DMS79 (cell line): ENCODE measurements at regions not wholly inside any gene's neighbourhood (a gene's known extent, or its start where the extent isn't known, plus 50 kb on each side); places are given as distances from the start of the nearest gene placed in this dataset.

ENCODE experiments used
- DNase-seq: peaks from one replicate; lab custom pipeline; 2025; lab: John Stamatoyannopoulos, UW

DNA sequence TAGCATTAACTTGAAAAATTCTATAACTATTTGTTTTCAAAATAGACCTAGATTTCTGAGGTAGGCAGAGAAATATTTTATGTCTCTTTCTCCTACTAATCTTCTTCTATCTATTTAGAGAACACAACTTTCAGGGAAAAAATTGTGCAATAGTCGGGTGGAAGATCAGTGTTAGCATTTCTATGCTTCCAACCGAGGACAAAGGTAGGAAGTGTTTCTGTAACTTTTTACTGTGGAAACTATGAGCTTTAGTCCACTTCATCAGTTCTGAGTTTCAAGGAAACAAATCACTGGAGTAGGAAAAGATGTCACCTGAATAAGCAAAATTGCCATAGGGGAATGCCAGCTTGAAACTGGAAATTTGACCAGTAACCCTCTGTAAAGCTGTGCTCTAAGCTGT lies 207.7 kb upstream of the CTAGE1 start:
- no peak for DNase-seq

DNA sequence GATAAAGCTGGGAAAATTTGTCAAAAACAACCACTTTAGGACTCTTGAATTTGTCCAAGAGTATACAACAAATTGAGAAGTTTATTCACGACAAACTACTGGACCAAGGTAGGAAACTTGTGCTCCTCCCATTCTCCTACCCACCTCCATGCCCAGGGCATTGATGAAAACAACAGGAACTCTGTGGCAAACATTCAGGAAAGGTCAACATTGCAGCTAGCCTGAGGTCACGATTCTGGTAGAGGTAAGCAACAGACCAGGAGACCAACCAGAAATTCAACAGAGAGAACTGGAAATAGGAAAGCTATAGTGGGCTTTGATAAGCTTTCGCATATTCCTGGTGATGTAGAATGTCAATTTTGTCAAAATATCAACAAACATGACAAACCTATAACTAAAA lies 209.1 kb upstream of the CTAGE1 start:
- DNase-seq = no peak

DNA sequence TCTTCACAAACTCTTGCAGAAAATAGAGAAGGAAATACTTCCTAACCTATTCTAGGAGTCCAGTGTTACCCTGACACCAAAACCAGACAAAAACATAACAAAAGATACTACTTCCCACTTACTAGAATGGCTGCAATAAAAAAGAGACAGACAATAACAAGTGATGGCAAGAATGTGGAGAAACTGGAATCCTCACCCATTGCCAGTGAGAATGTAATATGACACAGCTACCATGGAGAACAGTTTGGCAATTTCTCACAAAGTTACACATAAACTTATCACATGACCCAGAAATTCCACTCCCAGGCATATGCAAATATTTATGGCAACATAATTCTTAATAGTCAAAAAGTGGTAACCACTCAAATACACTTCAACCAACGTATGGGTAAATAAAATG lies 209.8 kb upstream of the CTAGE1 start:
- no peak for DNase-seq

DNA sequence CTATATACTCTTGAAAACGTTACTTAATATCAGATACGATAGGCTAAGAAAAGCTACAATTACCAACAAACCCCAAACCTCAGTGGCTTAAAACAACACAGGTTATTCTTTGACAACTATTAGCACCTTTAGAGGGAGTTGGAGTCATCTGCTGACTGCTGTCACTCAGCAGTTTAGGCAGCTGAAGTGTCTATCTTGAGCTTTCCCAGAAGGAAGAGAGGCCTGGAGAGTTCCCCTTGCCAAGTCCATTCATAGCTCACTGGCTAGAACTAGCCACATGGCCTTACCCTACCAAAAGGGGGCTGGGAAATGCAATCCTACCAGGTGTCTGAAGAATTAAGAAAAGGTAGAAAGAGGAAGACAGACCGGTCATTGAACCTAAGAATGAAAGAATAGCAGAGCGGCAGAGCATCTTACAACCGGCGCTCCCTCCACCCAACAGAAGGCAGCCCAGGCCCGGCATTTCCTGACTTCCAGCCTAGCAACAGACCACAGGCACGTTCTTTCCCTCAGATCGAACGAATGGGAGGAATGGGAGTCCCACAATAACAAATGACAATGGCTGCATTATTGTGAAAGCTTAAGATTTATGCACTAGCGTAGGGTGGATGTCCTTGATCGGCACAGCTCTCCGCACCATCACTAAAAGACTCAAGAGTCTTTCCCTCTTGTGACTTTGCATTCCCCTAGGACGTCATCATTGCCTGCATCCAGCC lies 211.2 kb upstream of the CTAGE1 start:
- DNase-seq = no peak

DNA sequence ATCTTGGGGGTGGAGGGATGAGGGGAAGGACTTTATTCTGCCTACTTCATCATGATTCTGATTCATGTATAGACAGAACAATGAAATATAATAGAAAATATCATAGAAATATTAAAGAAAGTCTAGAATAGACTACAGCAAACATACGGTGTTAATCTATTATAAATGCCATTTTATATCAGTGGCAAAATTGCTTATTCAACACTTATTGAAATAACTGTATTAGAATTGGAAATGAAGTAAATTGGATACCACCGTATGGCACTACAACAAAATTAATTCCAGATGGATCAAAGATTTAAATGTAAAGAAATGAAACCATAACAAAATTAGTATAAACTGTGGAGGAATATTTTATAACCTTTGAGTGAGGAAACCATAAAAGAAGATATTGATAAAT lies 213.3 kb upstream of the CTAGE1 start:
- DNase-seq = no peak

DNA sequence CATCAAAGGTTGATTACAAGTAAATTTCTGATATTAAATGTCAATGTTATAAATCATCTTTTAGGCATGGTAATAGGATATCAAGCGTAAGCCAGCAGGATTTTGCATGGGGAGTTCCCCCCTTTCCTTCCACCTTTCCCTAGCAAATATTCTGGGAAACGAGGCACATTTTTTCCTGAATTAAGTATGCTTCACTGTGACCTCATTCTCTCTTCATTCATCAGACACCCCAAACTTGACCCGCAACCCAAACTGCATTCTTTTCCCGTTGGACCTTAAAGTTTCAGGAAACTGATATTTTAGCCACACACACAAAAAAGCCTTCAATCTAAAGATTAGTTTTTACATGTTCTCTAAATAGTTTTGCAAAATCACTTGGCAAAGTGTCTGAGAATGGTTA lies 214.5 kb upstream of the CTAGE1 start:
- no peak for DNase-seq

DNA sequence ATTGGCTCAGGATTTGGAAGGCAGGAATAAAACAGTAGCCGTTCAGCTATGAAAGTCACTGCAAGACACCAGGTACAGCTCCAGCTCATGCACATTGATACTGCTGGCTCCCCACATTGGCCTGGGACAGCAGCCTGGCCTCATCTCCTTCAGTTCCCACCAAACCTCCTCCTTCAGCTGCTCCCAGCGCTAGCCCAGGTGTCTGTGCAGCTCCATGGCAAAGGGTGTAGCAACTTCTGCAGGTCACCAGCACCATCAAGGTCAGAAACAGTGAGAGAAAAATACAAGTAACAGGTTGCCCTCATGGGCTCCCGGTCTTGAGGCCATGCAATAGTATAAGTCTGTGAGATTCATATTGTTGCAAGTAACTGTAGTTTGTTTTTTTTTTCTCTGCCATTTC lies 216.7 kb upstream of the CTAGE1 start:
- no peak for DNase-seq

DNA sequence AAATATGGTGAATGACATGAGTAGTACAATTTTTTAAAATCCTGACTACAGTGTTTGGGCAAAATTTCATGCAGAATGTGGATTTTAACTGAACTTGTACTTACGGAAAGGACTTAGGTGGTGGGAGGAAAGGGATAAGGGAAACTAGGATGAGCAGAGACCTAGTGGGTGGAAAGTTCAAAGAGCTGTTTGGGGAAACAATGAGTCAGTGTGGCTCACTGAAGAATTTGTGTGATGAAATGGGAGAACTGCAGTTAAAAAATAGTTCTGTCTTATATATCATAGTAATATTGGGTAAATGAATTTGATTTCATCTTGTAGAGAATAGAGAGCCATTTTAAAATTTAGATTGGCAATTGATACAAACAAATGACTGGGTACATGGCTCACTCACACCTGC lies 220.1 kb upstream of the CTAGE1 start:
- DNase-seq = no peak

DNA sequence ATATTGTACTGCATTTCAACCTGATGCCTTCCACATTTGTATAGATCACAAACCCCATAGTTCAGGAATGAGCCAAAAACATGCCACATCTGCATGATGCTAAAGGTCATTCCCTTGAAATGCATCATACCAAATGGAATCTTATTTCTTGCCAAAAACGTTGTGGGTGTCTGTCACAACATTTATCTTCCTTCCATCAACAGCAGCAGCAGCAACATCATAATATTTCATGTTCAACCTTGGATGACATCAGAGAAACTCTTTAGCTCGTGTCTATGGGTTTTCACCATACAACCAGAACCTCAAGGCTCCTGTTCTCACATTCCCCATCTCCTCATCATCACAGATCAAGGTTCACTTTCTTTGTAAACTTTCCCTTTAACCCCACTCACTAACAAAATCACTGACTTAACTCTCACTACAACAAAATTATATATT lies 221.3 kb upstream of the CTAGE1 start:
- DNase-seq = no peak

DNA sequence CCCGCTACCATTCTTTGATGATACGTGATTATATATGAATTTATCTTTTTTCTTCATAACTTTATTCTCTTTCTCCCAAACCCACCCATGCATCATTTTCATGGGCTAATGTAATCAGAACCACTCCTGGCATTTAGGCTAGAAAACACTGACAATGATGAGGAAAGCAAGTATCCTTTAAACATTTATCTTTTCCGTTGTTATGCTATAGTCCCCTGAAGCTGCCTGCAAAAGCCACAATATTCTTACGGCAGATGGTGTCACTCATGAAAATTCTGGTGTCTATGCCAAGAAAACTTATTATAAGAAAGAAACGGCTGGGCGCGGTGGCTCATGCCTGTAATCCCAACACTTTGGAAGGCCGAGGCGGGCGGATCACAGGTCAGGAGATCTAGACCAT lies 221.8 kb upstream of the CTAGE1 start:
- no peak for DNase-seq

DNA sequence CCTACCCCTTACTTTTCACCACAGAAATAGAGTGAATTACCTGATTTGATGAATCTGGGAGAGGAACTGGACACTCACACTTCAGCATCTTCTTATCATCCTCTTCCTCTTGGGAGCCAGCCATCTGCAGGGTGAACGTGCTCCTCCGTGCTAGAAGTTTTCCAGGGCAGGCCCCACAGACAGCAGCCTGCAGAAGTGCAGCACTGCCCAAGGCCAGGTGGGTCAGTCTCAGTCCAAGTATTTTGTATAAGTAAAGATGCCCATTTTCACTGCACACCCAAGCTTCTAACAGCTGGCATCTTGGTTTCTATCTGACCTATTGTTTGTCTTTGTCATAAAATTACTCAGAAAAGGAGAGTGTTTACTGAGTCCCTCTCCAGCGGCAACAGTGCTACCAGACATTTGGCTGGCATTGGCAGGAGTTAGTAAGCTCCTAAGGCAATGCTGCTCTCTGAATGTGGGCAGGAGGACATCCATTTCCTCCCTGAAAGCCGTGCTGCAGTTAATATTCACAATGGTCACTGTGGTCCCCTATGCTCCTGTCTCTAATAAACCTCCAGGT lies 222.6 kb upstream of the CTAGE1 start:
- no peak for DNase-seq

DNA sequence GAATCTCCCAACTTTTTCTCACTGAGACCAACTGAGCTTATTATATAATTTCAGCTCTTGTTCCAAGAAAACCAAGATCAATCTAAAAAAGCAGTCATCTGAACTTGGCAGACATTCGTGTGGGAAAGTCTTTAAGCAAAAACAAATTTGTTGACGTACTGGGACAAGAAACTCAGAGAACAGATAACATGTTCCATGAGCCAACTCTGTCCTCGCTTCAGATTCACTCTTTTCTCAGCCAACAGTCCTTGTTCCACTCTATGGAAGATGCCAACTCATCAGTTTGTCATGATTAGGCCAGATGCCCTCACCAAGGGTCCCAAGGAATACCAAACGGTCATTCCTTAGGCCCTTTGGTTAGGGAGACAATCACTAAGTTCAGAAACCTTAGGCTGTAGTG lies 224.2 kb upstream of the CTAGE1 start:
- no peak for DNase-seq

DNA sequence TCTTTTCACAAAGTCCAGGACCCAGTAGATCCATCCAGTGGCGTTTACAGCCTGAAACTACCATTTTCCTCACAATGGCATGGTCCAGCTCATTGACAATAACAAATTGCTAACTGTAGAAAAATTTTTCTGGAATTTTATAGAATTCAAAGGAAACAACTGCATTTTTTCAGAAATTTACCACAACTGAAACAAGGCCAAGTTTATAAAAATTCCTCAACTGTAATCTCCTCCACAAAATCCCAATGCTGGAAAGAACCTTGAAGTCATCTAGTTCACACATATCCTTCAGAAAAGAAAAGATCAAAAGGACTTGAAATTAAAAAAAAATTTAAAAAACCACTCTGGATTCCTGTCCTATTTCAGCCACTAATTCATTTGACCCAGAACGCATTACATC lies 226.0 kb upstream of the CTAGE1 start:
- DNase-seq = no peak

DNA sequence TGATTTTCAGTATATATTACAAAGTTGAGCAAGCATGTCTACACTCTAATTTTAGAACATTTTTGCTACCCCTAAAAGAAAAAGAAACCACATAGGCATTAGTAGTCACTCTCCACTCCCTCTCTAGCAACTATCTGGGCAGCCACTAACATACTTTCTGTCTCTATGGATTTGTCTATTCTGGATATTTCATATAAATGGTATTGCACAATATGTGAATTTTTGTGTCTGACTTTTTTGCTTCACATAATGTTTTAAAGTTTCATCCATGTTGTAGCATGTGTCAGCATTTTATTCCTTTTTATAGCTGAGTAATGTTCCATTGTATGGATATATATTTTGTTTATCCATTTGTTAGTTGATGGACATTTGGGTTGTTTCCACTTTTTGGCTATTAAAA lies 232.5 kb upstream of the CTAGE1 start:
- no peak for DNase-seq

DNA sequence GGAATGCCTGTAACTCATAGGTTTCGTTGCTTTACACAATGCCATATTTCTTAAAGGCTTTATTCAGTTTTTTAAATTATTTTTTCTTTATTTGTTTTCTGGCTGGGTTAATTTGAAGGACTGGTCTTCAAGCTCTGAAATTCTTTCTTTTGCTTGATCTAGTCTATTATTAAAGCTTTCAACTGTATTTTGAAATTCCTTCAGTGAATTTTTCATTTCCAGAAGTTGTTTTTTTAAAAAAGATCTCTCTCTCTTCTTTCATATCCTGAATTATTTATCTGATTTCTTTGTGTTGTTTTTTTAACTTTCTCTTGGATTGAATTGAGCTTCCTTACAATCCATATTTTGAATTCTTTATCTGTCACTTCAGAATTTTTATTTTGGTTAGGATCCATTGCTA lies 239.9 kb upstream of the CTAGE1 start:
- DNase-seq = no peak

DNA sequence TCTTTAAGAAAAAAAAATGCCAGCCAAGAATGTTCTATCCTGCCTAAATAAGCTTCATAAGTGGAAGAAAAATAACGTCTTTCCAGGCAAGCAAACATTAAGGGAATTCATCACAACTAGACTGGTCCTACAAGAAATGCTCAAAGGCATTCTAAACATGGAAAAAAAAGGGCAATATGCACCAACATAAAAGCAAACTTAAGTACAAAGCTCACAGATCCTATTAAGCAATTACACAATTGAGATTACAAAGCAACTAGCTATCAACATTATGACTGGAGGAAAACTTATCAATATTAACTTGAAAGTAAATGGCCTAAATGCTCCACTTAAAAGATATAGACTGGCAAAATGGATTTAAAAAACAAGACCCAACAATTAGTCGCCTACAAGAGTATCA lies 240.6 kb upstream of the CTAGE1 start:
- DNase-seq = no peak

DNA sequence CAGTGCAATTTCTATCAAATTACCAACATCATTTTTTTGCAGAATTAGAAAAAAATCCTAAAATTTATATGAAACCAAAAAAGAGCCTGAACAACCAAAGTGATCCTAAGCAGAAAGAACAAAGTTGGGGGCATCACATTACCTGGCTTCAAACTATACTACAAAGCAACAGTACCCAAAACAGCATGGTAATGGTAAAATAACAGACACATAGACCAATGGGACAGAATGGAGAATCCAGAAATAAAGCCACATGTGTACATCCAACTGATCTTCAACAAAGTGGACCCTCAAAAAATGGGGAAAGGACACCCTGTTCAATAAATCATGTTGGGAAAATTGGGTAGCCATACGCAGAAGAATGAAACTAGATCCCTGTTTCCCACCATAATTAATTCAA lies 245.7 kb upstream of the CTAGE1 start:
- DNase-seq = no peak

DNA sequence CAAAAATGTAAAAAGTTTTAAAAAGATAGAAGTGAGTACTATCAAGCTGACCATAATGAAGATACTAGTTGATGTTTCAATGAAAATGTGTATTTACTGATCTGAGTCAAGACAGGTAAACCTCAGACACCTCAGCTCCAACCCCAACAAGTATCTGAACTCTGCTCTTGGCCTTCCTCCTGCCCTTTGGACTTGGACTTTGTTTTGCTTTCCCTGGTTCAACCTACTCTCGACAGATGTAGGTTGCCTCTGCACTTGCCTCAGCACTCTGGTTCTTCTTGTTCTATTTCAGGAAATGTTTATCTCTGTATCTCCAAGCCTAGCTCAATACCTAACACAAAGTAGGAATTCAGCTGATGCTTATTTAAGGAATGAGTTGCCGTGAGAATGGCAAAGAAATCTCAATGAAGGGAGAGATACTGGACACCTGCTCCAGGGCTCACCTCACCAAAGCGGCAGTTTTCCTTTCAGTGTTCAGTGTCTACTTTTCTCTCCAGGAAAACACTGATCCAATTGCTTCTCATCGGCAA lies 248.8 kb upstream of the CTAGE1 start:
- no peak for DNase-seq

DNA sequence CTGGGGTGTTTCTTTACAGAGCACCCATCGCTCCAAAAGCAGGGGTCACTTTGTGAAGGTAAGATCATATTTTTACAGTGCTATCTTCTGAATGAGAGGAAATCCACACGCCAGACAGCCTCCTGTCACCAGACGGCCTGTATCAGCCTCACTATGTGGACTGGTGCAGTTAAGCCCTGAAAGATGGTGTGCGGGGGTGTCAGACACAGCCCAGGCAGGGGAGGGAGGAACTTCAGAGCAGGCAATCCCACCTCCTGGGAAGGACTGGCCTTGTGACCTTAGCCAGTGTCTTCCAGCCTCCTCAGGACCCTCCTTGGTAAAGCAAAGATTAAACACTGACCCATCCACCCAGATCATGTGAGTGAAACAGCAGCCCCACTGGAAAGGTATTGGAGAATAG lies 249.4 kb upstream of the CTAGE1 start:
- no peak for DNase-seq

DNA sequence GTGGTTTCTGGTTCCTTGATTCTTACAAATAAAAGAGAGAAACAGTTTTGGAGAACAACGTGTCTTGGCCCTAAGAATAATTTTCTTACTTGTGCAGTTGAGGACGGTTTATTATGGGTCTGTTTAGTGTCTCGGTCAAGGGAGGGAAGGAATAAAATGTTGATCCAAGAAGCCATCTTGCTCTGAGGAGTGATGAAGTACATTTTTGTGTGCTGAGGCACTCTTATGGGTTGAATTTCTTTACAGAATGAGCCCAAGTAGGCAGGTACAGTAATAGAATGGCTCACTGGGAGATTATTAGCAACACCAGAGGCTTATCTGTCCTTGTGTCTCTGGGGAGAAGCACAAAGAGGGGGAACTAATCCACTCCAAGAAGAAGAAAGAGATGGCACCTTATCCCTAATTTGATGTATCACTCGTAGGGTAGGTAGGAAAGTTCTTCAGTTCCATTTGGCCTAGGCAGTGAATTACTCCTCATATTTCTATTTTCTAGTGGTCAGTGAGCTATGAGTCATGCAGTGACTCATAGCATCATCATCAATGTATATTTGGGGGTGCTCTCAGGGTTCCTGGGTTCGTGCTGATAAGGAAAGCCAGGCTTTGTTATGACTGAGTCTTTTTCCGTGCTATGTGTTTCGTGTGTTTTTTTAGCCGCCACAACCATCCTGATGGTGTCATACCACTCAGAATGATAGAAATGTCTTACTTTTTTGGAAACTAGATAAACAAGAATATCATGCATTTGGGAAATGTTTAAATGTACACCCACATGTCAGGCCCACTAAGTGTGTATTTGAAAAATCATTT lies 250.1 kb upstream of the CTAGE1 start:
- DNase-seq = no peak

DNA sequence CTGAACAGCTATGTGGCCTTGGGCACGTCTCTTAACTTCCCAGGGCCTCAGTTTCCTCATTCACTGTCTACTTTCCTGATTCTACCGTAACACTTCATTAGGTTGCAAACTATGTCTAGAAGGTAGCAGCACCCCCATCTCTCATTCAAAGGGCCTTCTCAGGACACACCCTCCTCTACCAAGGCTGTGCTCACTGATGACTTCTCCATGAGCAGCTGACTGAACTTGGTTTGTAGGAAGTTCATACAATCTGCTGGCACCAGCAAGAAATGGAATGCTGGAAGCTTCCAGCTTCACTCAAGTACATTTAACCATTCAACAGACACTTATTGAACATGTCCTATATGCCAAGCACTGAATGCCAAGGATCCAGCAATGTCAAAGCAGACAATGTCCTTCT lies 250.8 kb upstream of the CTAGE1 start:
- DNase-seq = no peak

DNA sequence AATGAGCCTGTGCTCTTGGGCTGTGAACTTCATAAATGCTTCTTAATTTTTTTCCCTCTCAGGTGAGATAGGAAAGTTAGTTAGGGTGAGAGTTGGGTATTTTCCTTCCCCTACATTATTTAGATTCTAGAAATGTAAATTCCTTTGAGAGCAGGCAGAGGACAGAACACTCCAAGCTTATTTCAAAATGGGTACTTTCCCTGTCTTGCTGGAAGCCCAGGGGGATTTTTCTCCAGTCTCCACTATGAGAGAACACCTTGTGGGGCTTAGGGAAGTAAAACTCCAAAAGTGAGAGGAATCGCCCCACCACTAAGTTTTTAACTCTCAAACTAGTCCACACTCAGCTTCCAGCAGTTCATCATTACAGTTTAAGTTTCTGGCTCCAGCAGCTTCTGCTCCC lies 253.2 kb upstream of the CTAGE1 start:
- no peak for DNase-seq

DNA sequence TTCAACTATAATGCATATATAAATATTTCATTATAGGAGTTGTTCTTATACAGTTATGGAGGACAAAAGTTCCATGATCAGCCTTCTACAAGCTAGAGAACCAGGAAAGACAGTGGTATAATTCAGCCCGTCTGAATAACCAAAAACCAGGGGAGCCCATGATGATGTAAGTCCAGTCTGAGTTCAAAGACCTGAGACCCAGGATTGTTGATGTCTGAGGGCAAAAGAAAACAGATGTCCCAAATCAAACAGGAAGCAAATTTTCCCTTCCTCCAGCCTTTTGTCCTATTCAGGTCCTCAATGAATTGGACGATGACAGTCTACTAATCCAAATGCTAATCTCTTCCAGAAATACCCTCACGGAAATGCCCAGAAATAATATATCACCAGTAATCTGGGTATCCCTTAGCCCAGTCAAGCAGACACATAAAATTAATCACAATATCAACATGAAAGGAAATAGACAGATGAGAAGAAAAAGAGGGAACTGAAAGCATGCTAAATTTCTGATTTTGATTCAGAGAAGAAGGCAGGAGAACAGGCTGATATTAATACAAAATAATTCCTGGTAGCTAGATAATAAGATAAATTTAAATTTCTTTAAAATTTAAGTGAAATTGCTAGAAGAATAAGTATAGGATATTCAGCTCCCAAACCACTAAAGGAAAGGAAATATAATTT lies 255.6 kb upstream of the CTAGE1 start:
- DNase-seq = no peak
